GM21786 (cell line): ENCODE measurements at regions not wholly inside any gene's neighbourhood (a gene's known extent, or its start where the extent isn't known, plus 50 kb on each side); places are given as distances from the start of the nearest gene placed in this dataset.
A peak's percentile ranks its signal among the peaks of the same experiment; 100 is the strongest.

Experiments
- ATAC-seq: cut with Tn5 transposase; IDR thresholded peaks from one replicate; pipeline ENCODE4 v1.9.1; 2021; ENCODE audit not compliant: unreplicated experiment

GRCh38 chrX:39311646-39312045 is 510.4 kb downstream of the MID1IP1 start:
- no peak for ATAC-seq

DNA sequence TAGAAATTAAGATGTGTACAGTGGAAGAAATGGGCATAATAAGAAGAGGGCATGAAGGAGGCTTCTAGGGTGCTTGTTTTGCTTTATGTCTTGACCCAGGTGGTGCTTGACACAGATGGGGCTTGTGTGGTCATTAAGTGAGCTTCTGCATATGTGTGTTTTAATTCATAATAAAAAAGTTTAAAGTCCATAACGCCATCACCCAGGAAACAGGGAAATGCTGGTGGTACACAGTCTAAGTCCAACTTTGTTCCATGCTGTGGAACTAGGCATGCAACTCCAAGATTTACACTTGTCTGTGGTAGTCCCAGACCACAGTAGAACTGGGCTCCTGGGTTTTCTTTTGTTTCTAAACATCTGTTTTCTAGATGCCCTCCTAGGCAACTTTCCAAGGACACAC is 511.9 kb downstream of the MID1IP1 start:
- no peak for ATAC-seq

- ATAC-seq = no peak
Observed at GRCh38 chrX:39318506-39319343, 517.5 kb downstream of the MID1IP1 start.

DNA sequence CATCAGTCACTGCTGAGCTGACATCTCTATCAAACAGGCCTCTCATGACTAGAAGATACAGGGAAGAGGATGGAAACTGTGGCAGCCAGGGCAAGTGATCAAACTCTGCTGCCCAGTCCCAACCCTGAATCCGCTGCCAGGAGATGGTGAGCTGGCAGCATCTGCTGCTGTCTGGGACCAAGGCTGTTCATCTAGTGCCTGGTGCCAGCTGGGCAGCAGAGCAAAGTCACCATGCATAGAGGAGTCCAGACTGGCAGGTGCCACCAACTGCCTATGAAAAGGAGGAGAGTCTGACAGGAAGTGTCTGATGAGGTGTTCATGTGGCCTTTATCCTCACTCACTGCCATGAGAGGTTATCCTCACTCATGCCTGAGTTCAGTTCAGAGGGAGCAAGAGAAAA is 518.9 kb downstream of the MID1IP1 start:
- no peak for ATAC-seq

DNA sequence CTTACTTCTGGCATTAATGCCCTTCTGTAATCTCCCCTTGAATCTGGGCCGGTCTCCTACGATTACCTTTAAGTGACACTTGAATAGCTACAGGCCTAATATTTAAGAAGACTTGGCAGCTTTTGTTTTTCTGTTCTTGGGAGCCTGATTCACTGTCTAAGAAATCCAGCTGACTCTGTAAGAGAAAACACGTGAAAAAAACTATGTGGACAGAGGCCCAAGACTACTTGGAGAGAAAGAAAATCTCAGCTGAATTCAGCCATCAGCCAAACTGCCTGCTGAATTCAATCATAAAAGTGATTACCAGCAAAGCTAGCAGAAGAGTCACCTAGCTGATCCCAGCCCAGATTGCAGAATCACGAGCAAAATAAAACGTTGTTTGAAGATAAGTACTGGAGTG is 521.2 kb downstream of the MID1IP1 start:
- no peak for ATAC-seq

DNA sequence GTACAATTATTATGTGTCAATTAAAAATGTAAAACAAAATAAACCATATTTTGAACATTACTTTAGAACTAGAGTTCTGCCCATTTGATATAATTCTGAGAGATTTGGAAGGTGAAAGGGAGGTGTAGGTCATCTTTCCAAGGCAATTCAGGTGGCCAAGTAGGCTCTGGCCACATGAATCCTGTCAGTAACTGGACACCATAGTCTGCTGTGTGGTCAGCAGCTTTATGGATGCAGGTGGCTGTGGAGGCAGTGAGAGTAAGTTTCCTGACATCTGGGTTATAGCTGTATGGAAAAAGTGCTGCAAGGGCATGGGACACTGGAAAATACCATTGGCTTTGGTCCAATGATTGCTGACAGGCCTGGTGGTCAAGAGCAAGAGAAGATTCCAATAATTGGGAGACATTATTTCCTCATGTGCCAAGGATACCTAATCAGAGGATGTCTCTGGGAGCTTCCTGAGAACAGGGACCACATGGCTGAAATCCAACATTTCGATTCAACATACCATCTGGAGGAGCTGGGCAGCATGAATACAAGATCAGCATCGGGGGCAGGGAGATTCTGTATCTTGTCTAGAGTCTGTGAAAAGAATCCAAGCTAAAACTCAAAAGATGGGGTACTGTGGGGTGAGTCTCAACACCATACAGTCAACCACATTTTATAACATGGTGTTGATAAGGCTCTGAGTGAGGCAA is 523.1 kb downstream of the MID1IP1 start:
- ATAC-seq = no peak

GRCh38 chrX:39327255-39327654 is 526.0 kb downstream of the MID1IP1 start:
- no peak for ATAC-seq

DNA sequence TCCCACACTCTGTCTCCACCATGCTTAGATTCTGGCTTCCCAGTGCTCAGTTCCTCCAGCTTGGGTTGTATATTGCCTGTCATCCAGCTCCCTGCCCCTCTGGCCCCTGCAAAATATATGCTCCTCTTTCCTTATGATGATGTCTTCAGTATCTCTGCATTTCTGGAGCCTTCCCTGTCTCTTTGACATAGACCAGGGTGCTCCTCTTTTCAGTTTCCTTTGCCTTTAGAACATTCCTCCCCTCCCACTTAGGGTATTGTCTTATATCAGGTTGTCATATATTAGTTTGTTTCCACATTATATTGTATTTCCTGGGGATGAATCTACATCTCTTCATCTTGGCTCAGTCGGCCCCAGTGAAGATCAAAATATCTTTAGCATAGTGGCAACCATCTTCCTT is 526.4 kb downstream of the MID1IP1 start:
- ATAC-seq = no peak

GRCh38 chrX:39328661-39329060 is 527.4 kb downstream of the MID1IP1 start:
- no peak for ATAC-seq

DNA sequence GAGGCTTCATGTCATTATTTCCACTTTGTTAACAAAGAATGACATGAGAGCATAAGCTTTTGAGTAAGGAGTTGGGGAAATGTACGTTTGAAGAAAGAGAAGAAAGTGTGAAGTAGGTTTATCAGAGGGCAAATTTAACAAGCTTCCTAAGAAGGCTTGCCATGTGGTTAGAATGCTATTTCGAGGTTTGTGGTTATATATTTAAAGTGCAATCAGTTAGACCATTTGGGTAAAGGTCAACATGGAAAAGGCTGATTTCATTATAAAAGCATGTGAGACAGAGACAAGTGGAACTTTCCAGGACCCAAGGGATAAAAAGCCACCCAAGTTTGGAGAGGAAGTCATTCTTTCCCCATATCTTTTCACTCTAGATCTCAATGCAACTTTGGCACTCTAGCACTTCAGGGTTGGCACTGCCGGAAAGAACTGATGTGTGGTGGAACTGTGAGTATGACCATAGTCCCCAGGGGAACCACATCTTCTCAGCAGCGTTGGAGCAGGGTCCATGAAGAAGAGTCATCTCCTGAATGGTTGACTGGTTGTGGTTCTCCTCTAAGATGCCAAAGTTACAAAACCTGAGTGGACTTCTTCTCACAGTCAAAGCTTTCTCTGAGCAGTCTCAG is 529.9 kb downstream of the MID1IP1 start:
- ATAC-seq = peak; percentile 88

DNA sequence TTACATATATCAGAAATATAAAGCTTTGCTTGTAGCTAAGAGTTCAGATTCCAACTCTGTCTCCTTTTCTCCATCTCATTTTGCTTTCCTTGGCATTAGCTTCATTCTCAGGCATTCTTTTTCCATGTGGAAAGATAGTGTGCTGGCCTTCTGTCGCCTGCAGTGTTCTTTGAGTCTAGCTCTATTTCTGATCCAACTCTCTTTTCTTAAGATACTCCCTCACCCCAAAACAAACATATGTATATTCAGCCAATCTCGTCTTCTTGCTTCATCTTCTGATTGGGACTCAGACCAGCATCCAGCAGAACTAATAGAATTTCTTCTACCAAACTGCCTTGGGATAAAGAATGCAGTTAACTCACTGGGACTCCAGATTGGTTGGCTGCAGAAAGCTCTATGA is 532.2 kb downstream of the MID1IP1 start:
- no peak for ATAC-seq

DNA sequence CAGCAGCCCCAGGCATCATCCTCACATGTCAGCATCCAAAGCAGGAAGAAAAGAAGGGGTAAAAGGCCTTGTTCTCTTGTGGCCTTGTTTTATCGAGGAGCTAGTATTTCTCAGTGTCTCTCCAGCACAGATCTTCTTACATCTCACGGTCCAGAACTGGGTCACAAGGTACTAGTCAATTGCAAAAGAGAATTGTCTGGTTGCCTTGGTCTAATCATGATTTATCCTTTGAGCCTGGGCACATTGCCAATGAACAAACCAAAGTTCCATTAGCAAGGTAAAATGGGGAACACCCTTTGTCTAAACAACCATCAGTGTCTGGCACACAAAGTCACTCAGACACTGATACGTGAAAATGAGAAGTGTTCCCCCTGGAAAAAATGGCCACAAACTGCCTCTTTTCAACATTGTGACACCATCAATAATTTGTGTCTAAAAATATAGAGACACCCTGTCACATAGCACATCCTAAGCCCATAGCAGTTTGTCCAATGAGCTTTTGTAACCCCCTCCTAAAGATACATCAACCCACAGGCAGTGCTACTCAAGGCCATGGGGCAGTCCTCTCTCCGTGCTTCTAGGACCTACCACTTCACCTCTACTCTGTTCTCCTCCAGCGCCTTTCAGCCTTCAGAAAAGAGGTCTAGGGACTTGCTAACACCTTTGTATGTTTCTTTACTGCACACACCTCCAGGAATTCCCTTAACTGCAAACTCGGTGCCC is 534.4 kb downstream of the MID1IP1 start:
- no peak for ATAC-seq

GRCh38 chrX:39336671-39337311 is 535.5 kb downstream of the MID1IP1 start:
- ATAC-seq = peak; percentile 87

DNA sequence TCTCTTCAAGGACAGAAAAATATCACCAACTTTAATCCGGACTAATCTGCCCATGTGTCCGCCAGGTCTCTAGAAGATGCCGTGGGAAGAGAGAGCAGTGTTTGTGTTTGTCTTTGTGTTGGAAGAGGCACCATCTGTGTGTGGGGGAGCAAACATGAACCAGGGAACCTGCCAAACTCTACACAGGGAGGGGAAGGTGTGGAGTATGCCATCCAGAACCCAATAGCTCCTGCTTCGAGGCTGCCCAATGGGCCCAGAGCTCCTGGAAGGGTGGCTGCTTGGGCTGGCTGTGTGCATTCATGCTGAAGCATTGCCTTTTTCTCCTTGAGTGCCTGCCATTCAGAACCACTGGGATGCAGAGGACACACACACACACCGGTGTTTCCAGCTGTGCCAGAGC is 536.2 kb downstream of the MID1IP1 start:
- ATAC-seq = no peak

DNA sequence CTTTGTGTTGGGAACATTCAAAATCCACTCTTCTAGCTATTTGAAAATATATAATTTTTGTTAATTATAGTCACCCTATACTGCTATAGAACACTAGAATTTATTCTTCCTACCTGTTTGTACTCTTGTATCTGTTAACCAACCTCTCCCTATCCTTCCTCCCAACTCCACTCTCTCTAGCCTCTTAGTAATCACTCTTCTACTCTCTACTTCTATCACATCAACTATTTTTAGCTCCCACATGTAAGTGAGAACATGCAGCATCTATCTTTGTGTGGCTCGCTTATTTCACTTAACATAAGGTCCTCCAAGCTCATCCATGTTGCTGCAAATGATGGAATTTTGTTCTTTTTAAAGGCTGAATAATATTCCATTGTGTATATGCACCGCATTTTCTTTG is 537.3 kb downstream of the MID1IP1 start:
- no peak for ATAC-seq

- no peak for ATAC-seq
Observed at GRCh38 chrX:39356119-39356807, 555.0 kb downstream of the MID1IP1 start.

DNA sequence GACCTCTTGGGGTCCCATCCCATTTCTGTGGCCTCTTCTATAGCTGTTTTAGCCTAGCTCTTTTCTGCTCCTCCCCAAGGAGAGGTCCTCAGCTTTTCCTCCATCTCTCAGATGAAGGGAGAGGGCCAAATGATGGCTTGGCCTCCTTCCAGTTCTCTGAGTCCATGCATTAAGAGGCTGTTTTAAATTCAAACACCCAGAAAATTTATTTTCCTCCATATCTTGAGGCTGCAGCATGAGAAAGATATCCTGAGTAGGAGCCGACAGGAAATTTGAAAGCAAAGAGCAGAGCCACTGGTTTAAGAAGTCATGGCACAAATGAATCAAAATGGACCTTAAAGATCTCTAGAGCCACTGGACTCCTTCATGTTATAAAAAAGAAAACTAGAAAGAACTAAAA is 558.8 kb downstream of the MID1IP1 start:
- ATAC-seq = no peak

DNA sequence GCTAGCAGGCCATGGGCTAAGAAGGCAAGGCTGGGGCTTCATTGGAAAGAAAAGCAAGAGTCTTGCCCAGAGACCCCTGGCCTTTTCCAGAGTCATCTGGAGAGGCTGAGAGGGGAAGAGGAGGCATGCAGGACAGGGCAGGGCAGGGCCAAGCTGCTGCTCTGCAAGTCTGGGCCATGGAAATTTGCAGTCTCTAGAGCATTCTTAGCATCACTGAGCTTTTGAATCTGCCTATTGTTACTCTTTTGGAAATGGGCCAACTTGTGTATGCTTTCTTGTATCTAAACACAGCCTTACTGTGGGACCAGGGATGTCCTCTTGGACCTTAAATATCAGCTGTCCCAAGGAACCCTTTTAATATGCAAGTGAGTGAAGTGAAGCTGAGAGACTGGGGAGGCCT is 560.5 kb downstream of the MID1IP1 start:
- ATAC-seq = no peak

GRCh38 chrX:39367416-39367815 is 566.2 kb downstream of the MID1IP1 start:
- ATAC-seq = no peak

DNA sequence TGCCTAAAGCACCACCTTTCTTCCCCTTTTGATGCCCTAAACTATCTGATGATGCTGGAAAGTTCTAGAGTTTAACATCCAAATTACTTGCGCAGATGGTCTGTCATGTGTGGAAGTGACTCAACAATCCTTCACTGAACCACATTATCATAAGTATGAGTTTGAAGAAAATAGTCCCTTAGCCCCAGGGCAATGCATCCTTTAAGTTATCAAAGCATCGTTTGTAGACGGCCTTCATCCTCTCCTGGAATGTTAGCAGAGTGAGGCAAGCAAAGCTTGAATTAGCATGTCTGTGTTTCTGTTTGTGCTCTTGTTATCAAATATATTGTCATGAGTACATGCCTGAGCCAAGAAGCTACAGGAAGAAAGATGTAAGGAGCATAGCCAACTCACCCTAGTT is 570.9 kb downstream of the MID1IP1 start:
- ATAC-seq = no peak
